DMS53 treated with DMSO at 0.1 percent for 48 hours (cell line): ENCODE measurements at regions not wholly inside any gene's neighbourhood (a gene's known extent, or its start where the extent isn't known, plus 50 kb on each side); places are given as distances from the start of the nearest gene placed in this dataset.
"Not testable (repeated sequence)": the region's sequence is repeated elsewhere in the genome, so short reads cannot be mapped to it uniquely, and the experiment has no call there.

Source experiments
- DNase-seq: peaks from one replicate; lab custom pipeline; 2025; ENCODE audit not compliant: unreplicated experiment; lab: John Stamatoyannopoulos, UW

DNA sequence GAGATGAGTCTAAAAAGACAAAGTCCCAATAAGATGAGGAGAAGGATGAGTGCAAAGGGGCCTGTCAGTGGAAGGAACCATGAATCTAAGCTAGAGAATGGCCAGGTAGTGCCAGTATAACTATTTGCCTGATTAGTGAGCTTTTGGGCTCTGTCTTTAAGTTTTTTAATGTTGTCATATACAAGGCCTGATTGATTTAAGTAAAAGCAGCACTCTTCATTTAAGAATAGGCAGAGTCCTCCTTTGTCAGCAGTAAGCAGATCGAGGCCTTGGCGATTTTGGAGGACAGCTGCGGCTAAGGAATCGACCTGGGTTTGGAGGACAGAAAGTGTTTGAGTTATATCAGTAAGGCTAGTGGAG lies 753.4 kb upstream of the ADGRB3 start:
- no peak for DNase-seq

GRCh38 chr6:67880939-67881705 lies 754.0 kb upstream of the ADGRB3 start:
- DNase-seq, result no peak

- DNase-seq, result not testable (repeated sequence)
These were observed 754.7 kb upstream of the ADGRB3 start for GRCh38 chr6:67880343-67880742.

- not testable (repeated sequence) for DNase-seq
These were observed 755.2 kb upstream of the ADGRB3 start for GRCh38 chr6:67879928-67880327.

- not testable (repeated sequence) for DNase-seq
These were observed 755.8 kb upstream of the ADGRB3 start for GRCh38 chr6:67879105-67879904.

- not testable (repeated sequence) for DNase-seq
These were observed 756.9 kb upstream of the ADGRB3 start for GRCh38 chr6:67878216-67878615.

- no peak for DNase-seq
These were observed 757.8 kb upstream of the ADGRB3 start for GRCh38 chr6:67877288-67877687.

DNA sequence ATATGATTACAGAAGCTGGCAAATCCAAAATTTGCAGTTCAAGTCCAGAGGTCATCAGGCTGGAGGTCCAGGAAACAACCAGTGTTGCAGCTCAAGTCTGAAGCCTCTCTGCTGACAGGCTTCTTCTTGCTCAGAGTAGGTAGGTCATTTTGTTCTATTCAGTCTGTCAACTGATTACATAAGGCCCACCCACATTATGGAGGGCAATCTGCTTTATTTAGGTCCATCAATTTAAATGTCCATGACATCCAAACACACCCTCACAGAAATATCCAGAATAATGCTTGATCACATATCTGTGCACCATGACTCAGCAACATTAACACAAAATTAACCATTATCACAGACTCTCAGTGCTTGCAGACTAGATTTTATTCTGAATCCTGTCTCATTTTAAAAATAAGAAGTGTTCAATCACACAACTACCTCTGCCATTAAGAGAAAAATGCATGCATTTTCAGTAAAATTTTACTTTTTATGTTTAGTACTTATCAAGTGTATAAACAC lies 759.2 kb upstream of the ADGRB3 start:
- DNase-seq, result no peak

DNA sequence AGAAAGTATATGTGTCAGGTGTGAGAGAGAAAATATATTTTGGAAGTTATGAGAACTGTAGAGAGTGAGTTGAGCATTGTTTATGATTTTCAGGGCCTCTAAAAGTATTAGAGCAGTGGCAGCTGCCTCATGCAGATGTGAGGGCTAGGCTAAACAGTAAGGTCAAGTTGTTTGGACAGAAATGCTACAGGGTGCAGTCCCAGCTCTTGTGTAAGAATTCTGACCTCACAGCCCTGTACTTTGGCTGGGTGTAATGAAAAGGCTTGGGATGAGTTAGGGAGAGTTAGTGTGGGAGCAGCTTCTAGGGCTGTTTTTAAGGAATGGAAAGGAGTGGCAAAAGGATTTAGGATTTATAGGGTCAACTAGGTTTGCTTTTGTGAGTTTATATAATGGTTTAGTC lies 764.8 kb upstream of the ADGRB3 start:
- no peak for DNase-seq

DNA sequence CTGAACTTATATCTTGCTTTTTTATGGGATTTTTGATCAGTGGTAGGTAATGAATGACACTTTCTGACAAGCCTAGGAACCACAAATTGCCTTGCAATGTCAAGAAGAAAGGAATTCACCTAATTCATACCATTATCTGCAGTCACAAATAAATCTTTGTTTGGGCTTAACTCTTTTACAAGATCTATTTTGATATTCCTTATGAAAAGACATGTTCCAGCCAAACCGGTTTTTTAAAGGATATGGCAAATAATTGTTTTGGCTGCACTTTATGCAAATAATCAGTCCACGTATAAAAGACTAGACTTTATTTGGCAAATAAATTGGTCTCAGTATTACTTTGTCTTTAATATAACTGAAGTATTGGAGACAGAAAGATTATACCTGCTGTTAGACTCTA lies 771.7 kb upstream of the ADGRB3 start:
- peak; percentile 15 for DNase-seq

- DNase-seq, result no peak
These were observed 781.0 kb upstream of the ADGRB3 start for GRCh38 chr6:67854098-67854497.

- DNase-seq, result no peak
These were observed 795.3 kb upstream of the ADGRB3 start for GRCh38 chr6:67839818-67840217.

DNA sequence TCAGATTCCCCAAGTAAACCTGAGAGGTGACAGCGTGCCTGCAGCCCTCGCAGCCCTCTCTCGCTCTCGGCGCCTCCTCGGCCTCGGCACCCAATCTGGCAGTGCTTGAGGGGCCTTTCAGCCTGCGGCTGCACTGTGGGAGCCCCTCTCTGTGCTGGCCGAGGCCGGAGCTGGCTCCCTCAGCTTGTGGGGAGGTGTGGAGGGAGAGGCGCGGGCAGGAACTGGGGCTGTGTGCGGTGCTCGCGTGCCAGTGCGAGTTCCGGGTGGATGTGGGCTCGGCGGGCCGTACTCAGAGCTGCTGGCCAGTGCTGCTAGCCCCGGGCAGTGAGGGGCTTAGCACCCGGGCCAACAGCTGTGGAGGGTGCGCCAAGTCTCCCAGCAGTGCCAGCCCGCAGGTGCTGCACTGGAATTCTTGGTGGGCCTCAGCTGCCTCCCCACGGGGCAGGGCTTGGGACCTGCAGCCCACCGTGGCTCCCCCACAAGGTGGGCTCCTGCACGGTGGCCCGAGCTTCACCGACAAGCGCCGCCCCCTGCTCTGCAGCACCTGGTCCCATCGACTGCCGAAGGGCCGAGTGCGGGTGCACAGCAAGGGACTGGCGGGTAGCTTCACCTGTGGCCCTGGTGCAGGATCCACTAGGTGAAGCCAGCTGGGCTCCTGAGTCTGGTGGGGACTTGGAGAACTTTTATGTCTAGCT lies 809.7 kb upstream of the ADGRB3 start:
- DNase-seq, result no peak

DNA sequence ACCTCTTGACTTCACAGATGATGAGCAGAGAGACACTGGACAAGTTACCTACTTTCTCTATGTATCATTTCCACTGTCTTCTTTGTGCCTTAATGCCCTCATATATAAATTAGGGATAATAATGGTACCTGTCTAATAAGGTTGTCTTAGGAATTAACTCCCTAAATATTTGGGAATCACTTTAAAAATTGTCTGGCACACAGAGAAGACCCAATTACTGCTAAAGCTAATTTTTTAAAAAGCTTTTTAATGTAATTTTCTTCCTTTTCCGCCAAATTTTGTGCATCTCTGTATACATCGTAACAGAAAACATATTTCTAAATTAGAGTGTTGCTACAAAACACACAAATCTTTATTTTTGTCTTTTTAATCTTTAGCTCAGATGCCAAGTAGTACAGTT lies 816.8 kb upstream of the ADGRB3 start:
- no peak for DNase-seq

- DNase-seq, result no peak
These were observed 819.5 kb upstream of the ADGRB3 start for GRCh38 chr6:67815623-67816022.

DNA sequence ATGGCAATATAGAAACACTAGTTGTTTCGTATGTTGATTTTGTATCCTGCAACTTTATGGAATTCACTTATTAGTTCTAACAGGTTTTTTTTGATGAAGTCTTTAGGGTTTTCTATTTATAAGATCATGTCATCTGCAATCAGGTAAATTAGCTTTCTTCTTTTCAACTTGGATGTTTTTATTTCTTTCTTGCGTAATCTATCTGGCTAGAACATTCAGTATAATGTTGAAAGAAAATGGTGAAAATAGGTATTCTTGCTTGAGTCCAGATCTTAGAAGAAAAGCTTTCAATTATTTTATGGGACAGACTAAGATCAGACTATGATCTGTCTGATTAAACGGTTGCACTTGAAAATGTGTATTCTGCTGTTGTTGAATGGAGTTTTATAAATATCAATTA lies 820.8 kb upstream of the ADGRB3 start:
- no peak for DNase-seq

DNA sequence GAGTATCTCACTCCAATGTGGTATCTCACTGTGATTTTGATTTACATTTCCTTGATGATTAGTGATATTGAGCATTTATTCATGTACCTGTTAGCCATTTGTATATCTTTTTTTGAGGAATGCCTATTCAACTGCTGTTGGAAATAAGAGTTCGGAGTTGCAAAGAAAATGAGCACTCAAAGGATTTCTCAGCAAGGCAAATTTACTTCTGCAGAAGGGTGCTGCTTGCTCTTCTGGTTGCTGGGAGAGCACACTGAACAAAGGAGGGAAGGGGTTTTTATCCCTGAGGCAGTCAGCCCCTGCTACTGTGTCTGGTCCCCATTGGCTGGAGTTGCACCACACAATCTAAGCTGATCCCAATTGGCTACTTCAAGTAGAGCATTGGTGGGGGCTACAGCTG lies 822.4 kb upstream of the ADGRB3 start:
- DNase-seq, result no peak

DNA sequence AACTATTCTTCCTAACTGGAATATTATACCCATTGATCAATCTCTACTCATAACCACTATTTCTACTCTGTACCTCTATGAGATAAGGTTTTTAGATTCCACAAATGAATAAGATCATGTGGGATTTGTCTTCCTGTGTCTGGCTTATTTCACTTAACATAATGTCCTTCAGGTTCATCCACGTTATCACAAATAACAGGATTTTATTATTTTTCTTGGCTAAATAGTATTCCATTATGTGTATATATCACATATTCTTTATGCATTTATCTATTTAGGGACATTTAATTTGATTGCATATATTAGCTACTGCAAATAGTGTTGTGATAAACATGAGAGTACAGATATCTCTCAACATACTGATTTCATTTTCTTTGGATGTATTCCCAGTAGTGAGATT lies 823.0 kb upstream of the ADGRB3 start:
- no peak for DNase-seq

GRCh38 chr6:67811239-67812037 lies 823.6 kb upstream of the ADGRB3 start:
- DNase-seq, result no peak

GRCh38 chr6:67804808-67805207 lies 830.3 kb upstream of the ADGRB3 start:
- DNase-seq, result not testable (repeated sequence)

GRCh38 chr6:67802771-67803170 lies 832.3 kb upstream of the ADGRB3 start:
- DNase-seq, result no peak
